ENCODE measurements at regions not wholly inside any gene's neighbourhood (a gene's known extent, or its start where the extent isn't known, plus 50 kb on each side); places are given as distances from the start of the nearest gene placed in this dataset.

DNA sequence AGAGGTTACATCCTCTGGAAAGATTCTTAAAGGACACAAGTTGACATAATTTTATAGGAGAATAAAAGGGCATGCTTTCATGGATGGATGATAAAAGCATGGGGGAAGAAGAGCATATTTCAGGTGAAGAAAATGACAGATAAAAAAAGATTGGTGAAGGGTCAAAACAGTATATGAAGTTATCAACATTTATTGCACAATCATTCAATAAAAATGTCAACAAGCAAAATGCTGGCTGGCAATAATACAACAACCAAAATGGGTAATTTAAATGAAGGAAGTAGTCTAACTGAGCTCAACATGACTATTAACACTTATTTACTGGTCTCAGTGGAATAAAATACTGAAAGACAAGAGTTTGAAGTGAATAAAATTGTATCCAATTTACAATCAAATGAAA, 696.7 kb downstream of the SQOR start:
- H3K4me1 Mint-ChIP-seq (ENCODE audit: low read depth, unreplicated experiment) = no peaks in the 10 kb centered on the region
- H3K27me3 Mint-ChIP-seq (ENCODE audit: unreplicated experiment) = no peaks in the 10 kb centered on the region
- no peak for DNase-seq
- H3K27ac Mint-ChIP-seq (ENCODE audit: unreplicated experiment) = no peak overlapping the region
- no peaks in the 10 kb centered on the region for H3K36me3 Mint-ChIP-seq (ENCODE audit: insufficient read depth, unreplicated experiment)
- peaks cover 6% of the 10 kb centered on the region for H3K9me3 Mint-ChIP-seq (ENCODE audit: low read depth, unreplicated experiment)
- no TSS peak for BruUV-seq (replicated peaks)
- CTCF ChIA-PET = no interaction called here
- intact Hi-C loops (cut with micrococcal nuclease; ENCODE audit: unreplicated experiment) = no loop called here
- TF ChIP-seq, protein P1, sequence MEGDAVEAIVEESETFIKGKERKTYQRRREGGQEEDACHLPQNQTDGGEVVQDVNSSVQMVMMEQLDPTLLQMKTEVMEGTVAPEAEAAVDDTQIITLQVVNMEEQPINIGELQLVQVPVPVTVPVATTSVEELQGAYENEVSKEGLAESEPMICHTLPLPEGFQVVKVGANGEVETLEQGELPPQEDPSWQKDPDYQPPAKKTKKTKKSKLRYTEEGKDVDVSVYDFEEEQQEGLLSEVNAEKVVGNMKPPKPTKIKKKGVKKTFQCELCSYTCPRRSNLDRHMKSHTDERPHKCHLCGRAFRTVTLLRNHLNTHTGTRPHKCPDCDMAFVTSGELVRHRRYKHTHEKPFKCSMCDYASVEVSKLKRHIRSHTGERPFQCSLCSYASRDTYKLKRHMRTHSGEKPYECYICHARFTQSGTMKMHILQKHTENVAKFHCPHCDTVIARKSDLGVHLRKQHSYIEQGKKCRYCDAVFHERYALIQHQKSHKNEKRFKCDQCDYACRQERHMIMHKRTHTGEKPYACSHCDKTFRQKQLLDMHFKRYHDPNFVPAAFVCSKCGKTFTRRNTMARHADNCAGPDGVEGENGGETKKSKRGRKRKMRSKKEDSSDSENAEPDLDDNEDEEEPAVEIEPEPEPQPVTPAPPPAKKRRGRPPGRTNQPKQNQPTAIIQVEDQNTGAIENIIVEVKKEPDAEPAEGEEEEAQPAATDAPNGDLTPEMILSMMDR (IDR thresholded peaks at IDR 0.05; ENCODE audit: unreplicated experiment) = no peak
- no peak overlapping the region for H3K4me3 Mint-ChIP-seq (ENCODE audit: low read depth, unreplicated experiment)

DNA sequence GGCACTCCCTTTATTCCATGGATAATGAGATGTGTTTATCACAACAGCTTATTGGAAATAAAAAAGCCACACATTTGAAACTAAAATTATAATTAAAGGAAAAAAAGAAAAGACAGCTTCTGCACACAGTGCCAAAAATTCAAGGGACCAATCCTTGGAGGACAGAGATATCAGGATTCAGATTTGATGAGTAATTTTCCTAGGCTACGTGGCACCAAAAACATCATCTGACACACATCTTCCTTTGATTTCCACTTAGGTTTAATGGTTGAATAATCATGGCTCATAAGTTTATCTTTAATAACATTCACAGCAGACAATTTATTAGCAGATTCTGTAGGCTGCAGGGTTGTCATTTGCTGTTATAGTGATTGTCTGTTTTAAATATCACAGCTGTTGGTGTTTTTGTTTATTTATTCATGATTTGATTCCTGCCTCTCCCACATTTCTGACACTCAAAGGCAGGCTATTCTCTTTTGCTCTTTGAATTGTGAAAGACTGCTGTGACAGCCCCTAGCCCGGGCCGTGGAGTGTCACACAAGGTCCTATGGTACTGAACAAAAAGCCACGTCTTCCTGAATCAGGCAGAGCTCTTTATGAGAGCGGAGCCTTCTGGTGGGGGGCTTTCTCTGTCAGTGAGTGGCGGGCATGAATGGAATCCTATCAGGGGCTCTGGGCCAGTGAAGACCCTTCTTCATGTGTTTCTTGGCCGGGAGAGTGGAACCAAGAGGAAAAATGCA, 708.5 kb downstream of the SQOR start:
- CTCF ChIA-PET = no interaction called here
- Mint-ChIP-seq H3K36me3 (ENCODE audit: insufficient read depth, unreplicated experiment) (no peaks in the 10 kb centered on the region), H3K4me3 (ENCODE audit: low read depth, unreplicated experiment) (no peak overlapping the region), H3K4me1 (ENCODE audit: low read depth, unreplicated experiment) (no peaks in the 10 kb centered on the region), H3K27ac (ENCODE audit: unreplicated experiment) (no peak overlapping the region), H3K9me3 (ENCODE audit: low read depth, unreplicated experiment) (peaks cover under 1% of the 10 kb centered on the region), H3K27me3 (ENCODE audit: unreplicated experiment) (no peaks in the 10 kb centered on the region)
- TF ChIP-seq, protein P1 (IDR thresholded peaks at IDR 0.05; ENCODE audit: unreplicated experiment) = no peak
- no peak for DNase-seq
- intact Hi-C loops (cut with micrococcal nuclease; ENCODE audit: unreplicated experiment) = no loop called here
- no TSS peak for BruUV-seq (replicated peaks)

DNA sequence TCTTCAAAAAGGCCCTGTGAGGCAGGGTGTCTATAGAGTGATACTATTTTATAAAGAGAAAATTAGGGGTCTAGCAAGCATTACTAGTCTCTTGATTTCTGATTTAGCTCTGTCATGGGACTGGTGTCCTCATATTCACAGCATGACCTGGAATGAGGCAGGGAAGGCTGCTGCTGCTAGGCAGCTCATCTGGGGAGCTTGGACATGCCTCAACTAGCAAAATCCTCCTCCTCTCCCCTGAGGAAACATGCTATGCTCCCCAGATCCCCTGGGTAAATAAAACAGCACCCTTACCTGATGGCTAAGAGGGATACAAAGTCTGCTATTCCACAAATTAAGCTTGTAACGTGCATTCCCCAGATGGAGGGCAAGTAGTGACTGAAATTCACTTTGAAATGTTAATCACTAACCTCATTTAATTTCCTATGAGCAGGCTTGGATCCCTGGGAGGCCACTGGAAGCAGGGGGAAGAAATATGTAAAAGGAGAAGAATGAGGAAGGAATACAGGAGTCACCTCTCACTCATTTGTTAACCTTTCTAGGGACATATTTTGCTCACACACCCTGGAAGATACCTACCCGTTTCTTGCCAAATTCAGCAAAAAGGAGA, 709.4 kb downstream of the SQOR start:
- intact Hi-C loops (cut with micrococcal nuclease; ENCODE audit: unreplicated experiment) = no loop called here
- no TSS peak for BruUV-seq (replicated peaks)
- CTCF ChIA-PET = no interaction called here
- Mint-ChIP-seq H3K36me3 (ENCODE audit: insufficient read depth, unreplicated experiment) (no peaks in the 10 kb centered on the region), H3K4me3 (ENCODE audit: low read depth, unreplicated experiment) (no peak overlapping the region), H3K4me1 (ENCODE audit: low read depth, unreplicated experiment) (no peaks in the 10 kb centered on the region), H3K9me3 (ENCODE audit: low read depth, unreplicated experiment) (peaks cover 2% of the 10 kb centered on the region), H3K27ac (ENCODE audit: unreplicated experiment) (no peak overlapping the region), H3K27me3 (ENCODE audit: unreplicated experiment) (no peaks in the 10 kb centered on the region)
- TF ChIP-seq, protein P1 (IDR thresholded peaks at IDR 0.05; ENCODE audit: unreplicated experiment) = no peak
- no peak for DNase-seq

DNA sequence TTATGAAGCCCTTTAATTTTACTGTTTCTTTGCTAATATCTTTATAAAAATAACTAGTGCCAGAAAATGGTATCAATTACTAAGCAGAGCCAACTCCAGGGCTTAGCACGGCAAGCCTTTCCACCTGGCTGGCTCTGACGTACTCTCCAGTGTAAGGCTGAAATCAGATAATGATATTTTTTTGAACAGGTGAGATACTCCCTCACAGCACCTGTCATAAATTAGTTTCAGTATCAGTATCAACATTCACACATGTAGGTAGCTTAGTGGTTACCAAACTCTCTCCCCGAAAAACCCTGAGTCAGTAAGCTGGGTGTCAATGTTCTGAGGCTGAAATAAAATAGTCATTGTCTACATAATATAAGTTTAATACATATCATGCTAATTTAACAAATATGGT, 710.1 kb downstream of the SQOR start:
- CTCF ChIA-PET = no interaction called here
- no peak overlapping the region for H3K27ac Mint-ChIP-seq (ENCODE audit: unreplicated experiment)
- no peaks in the 10 kb centered on the region for H3K4me1 Mint-ChIP-seq (ENCODE audit: low read depth, unreplicated experiment)
- no TSS peak for BruUV-seq (replicated peaks)
- H3K36me3 Mint-ChIP-seq (ENCODE audit: insufficient read depth, unreplicated experiment) = no peaks in the 10 kb centered on the region
- no peak overlapping the region for H3K4me3 Mint-ChIP-seq (ENCODE audit: low read depth, unreplicated experiment)
- intact Hi-C loops (cut with micrococcal nuclease; ENCODE audit: unreplicated experiment) = no loop called here
- no peak for DNase-seq
- TF ChIP-seq, protein P1 (IDR thresholded peaks at IDR 0.05; ENCODE audit: unreplicated experiment) = no peak
- no peaks in the 10 kb centered on the region for H3K27me3 Mint-ChIP-seq (ENCODE audit: unreplicated experiment)
- H3K9me3 Mint-ChIP-seq (ENCODE audit: low read depth, unreplicated experiment) = peaks cover 2% of the 10 kb centered on the region
